ENCODE measurements at regions not wholly inside any gene's neighbourhood (a gene's known extent, or its start where the extent isn't known, plus 50 kb on each side); places are given as distances from the start of the nearest gene placed in this dataset.
A peak's percentile ranks its signal among the peaks of the same experiment; 100 is the strongest.

DNA sequence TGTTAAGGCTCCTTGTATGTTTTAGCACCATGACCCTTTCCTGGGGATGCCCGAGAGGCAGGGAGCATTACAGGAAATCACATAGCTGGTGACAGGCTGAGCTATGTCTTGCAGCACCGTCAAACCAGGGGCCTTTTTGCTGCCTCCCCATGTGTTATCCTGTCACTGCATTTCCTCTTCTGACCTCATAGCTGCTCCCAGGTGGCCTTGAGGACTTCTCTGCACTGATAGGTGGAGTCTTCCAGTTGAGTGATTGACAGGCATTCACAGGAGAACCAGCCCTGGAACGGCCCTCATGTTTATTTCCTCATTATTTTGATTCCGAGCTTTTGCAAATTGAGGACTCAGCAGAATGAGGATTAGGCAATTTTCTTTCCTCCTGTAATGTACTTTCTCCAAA lies 349.6 kb downstream of the HAPSTR1 start:
- no peaks in the 10 kb centered on the region for H3K4me1 ChIP-seq (ENCODE audit: low read length)
- TF ChIP-seq EZH2phosphoT487 (IDR thresholded peaks at IDR 0.05; ENCODE audit: low read length) = no peak
- TF ChIP-seq EZH2 (optimal IDR thresholded peaks at IDR 0.05; ENCODE audit: low read depth, low read length) = no peak
- TF ChIP-seq, protein P1, sequence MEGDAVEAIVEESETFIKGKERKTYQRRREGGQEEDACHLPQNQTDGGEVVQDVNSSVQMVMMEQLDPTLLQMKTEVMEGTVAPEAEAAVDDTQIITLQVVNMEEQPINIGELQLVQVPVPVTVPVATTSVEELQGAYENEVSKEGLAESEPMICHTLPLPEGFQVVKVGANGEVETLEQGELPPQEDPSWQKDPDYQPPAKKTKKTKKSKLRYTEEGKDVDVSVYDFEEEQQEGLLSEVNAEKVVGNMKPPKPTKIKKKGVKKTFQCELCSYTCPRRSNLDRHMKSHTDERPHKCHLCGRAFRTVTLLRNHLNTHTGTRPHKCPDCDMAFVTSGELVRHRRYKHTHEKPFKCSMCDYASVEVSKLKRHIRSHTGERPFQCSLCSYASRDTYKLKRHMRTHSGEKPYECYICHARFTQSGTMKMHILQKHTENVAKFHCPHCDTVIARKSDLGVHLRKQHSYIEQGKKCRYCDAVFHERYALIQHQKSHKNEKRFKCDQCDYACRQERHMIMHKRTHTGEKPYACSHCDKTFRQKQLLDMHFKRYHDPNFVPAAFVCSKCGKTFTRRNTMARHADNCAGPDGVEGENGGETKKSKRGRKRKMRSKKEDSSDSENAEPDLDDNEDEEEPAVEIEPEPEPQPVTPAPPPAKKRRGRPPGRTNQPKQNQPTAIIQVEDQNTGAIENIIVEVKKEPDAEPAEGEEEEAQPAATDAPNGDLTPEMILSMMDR (IDR thresholded peaks at IDR 0.05; ENCODE audit: low read length) = no peak
- no peaks in the 10 kb centered on the region for H3K9me2 ChIP-seq (replicated peaks; ENCODE audit: insufficient read depth, low read length)
- no peak overlapping the region for H3K27ac ChIP-seq (ENCODE audit: low read length)
- H3K36me3 ChIP-seq (replicated peaks; ENCODE audit: insufficient read depth, low read length) = no peaks in the 10 kb centered on the region
- H3K4me2 ChIP-seq (ENCODE audit: low read depth, low read length) = peak overlapping the region; percentile 32; the same call in 1 of the 2 replicates
- H3K9ac ChIP-seq (ENCODE audit: low read length) = no peak overlapping the region
- no peaks in the 10 kb centered on the region for H3K9me3 ChIP-seq (replicated peaks; ENCODE audit: insufficient read depth, low read length)
- no peaks in the 10 kb centered on the region for H3K27me3 ChIP-seq (replicated peaks; ENCODE audit: insufficient read depth, low read length)
- DNase-seq = peak; percentile 42
- H3K4me3 ChIP-seq (ENCODE audit: low read length) = no peak overlapping the region
- H2AFZ ChIP-seq (ENCODE audit: low read length) = peak overlapping the region; percentile 39; the same call in 1 of the 2 replicates
- no peaks in the 10 kb centered on the region for H4K20me1 ChIP-seq (ENCODE audit: insufficient read depth, low read length)
- no peaks in the 10 kb centered on the region for H3F3A ChIP-seq (ENCODE audit: insufficient read depth, low read length)
- no peaks in the 10 kb centered on the region for H3K79me2 ChIP-seq (ENCODE audit: low read length)

DNA sequence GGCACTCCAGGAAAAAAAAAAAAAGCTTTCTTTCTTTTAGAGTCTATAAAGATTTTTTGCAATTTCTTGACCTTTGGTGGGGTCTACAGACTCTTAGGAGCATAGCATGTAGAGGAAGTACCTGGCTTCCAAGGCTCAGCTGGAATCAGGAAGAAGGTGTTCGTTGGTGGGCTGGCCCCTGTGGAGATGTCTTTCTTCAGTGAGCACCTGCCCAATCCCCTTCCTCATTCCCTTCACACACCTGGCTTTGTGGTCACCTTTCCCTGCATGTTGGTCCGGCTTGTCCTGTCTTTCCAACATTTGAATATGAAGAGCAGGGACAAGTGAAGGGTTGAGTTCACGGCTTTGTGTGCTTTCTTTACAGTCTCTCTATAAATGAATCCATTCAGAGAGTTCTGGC lies 352.4 kb downstream of the HAPSTR1 start:
- H3K9me3 ChIP-seq (replicated peaks; ENCODE audit: insufficient read depth, low read length) = no peaks in the 10 kb centered on the region
- no peak for DNase-seq
- H3K9me2 ChIP-seq (replicated peaks; ENCODE audit: insufficient read depth, low read length) = no peaks in the 10 kb centered on the region
- H3K4me1 ChIP-seq (ENCODE audit: low read length) = no peaks in the 10 kb centered on the region
- no peaks in the 10 kb centered on the region for H3F3A ChIP-seq (ENCODE audit: insufficient read depth, low read length)
- H3K4me3 ChIP-seq (ENCODE audit: low read length) = no peak overlapping the region
- H4K20me1 ChIP-seq (ENCODE audit: insufficient read depth, low read length) = no peaks in the 10 kb centered on the region
- TF ChIP-seq EZH2 (optimal IDR thresholded peaks at IDR 0.05; ENCODE audit: low read depth, low read length) (no peak), EZH2phosphoT487 (IDR thresholded peaks at IDR 0.05; ENCODE audit: low read length) (no peak)
- TF ChIP-seq, protein P1 (IDR thresholded peaks at IDR 0.05; ENCODE audit: low read length) = no peak
- no peak overlapping the region for H3K27ac ChIP-seq (ENCODE audit: low read length)
- H2AFZ ChIP-seq (ENCODE audit: low read length) = no peak overlapping the region
- no peaks in the 10 kb centered on the region for H3K36me3 ChIP-seq (replicated peaks; ENCODE audit: insufficient read depth, low read length)
- no peak overlapping the region for H3K9ac ChIP-seq (ENCODE audit: low read length)
- H3K27me3 ChIP-seq (replicated peaks; ENCODE audit: insufficient read depth, low read length) = no peaks in the 10 kb centered on the region
- H3K4me2 ChIP-seq (ENCODE audit: low read depth, low read length) = no peak overlapping the region
- H3K79me2 ChIP-seq (ENCODE audit: low read length) = no peaks in the 10 kb centered on the region

DNA sequence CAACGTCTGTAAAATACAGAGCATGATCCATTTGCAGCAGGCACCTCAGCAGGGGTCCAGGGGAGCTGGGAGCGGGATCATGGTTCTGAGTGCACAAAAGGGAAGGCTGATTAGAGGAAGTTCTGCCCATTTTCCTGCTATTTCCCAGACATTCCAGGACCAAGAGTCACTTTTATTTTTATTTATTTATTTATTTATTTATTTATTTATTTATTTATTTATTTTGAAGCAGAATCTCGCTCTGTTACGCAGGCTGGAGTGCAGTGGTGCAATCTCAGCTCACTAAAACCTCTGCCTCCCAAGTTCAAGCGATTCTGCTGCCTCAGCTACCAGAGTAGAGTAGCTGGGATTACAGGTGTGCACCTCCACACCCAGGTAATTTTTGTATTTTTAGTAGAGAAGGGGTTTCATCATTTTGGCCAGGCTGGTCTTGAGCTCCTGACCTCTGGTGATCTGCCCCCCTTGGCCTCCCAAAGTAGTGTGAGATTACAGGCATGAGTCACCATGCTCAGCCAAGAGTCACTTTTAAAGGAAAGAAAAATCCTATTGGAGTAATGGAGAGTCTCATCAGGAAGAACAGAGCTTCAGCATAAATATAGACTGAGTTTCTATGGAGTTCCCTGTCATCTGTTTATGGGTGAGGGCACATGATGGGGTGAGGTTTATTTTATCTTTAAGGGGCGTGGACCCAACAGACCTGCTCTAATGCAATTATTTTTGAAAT lies 355.2 kb downstream of the HAPSTR1 start:
- H3F3A ChIP-seq (ENCODE audit: insufficient read depth, low read length) = no peaks in the 10 kb centered on the region
- H3K4me1 ChIP-seq (ENCODE audit: low read length) = no peaks in the 10 kb centered on the region
- no peak overlapping the region for H3K9ac ChIP-seq (ENCODE audit: low read length)

DNA sequence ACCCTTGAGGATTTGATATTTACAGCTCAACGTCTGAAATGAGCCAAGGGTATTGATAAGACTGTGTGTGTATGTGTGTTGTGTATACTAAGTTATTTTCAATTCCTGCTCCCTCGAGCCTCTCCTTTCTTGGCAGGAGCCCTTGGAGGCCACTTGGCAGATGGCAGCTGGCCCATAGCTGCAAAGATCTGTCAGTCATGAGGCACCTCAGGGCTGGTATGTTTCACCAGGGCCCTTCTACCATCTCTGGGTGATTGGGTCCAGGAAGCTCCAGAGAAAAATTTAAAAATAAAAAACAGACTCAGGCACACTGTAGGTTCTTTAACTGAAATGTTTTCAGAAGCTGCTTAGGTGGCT lies 355.7 kb downstream of the HAPSTR1 start:
- Histone ChIP-seq H2AFZ (ENCODE audit: low read length) (no peak overlapping the region), H3F3A (ENCODE audit: insufficient read depth, low read length) (no peaks in the 10 kb centered on the region), H3K79me2 (ENCODE audit: low read length) (no peaks in the 10 kb centered on the region), H4K20me1 (ENCODE audit: insufficient read depth, low read length) (no peaks in the 10 kb centered on the region), H3K4me2 (ENCODE audit: low read depth, low read length) (no peak overlapping the region), H3K9me3 (replicated peaks; ENCODE audit: insufficient read depth, low read length) (no peaks in the 10 kb centered on the region), H3K36me3 (replicated peaks; ENCODE audit: insufficient read depth, low read length) (no peaks in the 10 kb centered on the region), H3K27ac (ENCODE audit: low read length) (no peak overlapping the region), H3K9ac (ENCODE audit: low read length) (no peak overlapping the region), H3K4me3 (ENCODE audit: low read length) (no peak overlapping the region), H3K4me1 (ENCODE audit: low read length) (no peaks in the 10 kb centered on the region), H3K9me2 (replicated peaks; ENCODE audit: insufficient read depth, low read length) (no peaks in the 10 kb centered on the region), H3K27me3 (replicated peaks; ENCODE audit: insufficient read depth, low read length) (no peaks in the 10 kb centered on the region)
- TF ChIP-seq EZH2 (optimal IDR thresholded peaks at IDR 0.05; ENCODE audit: low read depth, low read length) (no peak), EZH2phosphoT487 (IDR thresholded peaks at IDR 0.05; ENCODE audit: low read length) (no peak)
- TF ChIP-seq, protein P1 (IDR thresholded peaks at IDR 0.05; ENCODE audit: low read length) = no peak
- no peak for DNase-seq

More for the DNA sequence above, 355.2 kb downstream of the HAPSTR1 start:
- no peak for DNase-seq
- no peak for TF ChIP-seq EZH2 (optimal IDR thresholded peaks at IDR 0.05; ENCODE audit: low read depth, low read length)
- no peaks in the 10 kb centered on the region for H3K36me3 ChIP-seq (replicated peaks; ENCODE audit: insufficient read depth, low read length)
- no peak overlapping the region for H3K4me3 ChIP-seq (ENCODE audit: low read length)
- H2AFZ ChIP-seq (ENCODE audit: low read length) = no peak overlapping the region
- H3K27me3 ChIP-seq (replicated peaks; ENCODE audit: insufficient read depth, low read length) = no peaks in the 10 kb centered on the region
- no peaks in the 10 kb centered on the region for H3K9me3 ChIP-seq (replicated peaks; ENCODE audit: insufficient read depth, low read length)
- H3K79me2 ChIP-seq (ENCODE audit: low read length) = no peaks in the 10 kb centered on the region
- H3K4me2 ChIP-seq (ENCODE audit: low read depth, low read length) = no peak overlapping the region
- H3K9me2 ChIP-seq (replicated peaks; ENCODE audit: insufficient read depth, low read length) = no peaks in the 10 kb centered on the region
- H3K27ac ChIP-seq (ENCODE audit: low read length) = no peak overlapping the region
- H4K20me1 ChIP-seq (ENCODE audit: insufficient read depth, low read length) = no peaks in the 10 kb centered on the region
